Heart left ventricle (tissue), 13 donors: ENCODE measurements at regions not wholly inside any gene's neighbourhood (a gene's known extent, or its start where the extent isn't known, plus 50 kb on each side); places are given as distances from the start of the nearest gene placed in this dataset.

Experiments used
- CTCF ChIP-seq, 12 donors: fragments of 200-600 bp; sonication (generic) in 4 of 12; IDR thresholded peaks; one replicate each; pipeline versions ENCODE4 v1.5.0 to v1.8.0; 2018 to 2022; ENCODE audit warnings: antibody characterized with exemption in 12 of 12, mild to moderate bottlenecking in 5 of 12
- POLR2A ChIP-seq, 2 donors: fragments of 450-650 bp; IDR thresholded peaks; one replicate each; pipeline ENCODE4 v1.6.1; 2017; ENCODE audit warnings: antibody characterized with exemption in 2 of 2, mild to moderate bottlenecking in 2 of 2, moderate library complexity in 2 of 2
- donor health status: ischemic (EF 13 %, LVEDD 7.1; RV severe dilation, severe dysfunction).
- donor health status: DM: no; HTN: yes; CAD: no.
- donor health status: DM: no; HTN: no; CAD: no.
- donor health status: ischemic (EF 25% LVEDD 6.9; RV normal size, moderate dysfunction).
- donor health status: ischemic (EF 25% LVEDD 5.7; RV mildly dilated, moderate dysfunction).
- donor health status: ischemic (EF 35%, LVEDD 5.7; RV mildly dilated, moderate dysfunction).
- donor health status: nonischemic (EF 11% LVEDD 7.7; RV severe dilation, severe dysfunction).
- donor health status: DM: yes; HTN: yes; CAD: no.
- donor health status: PGD.
- donor health status: ischemic (EF 29% LVEDD 5.4; RV normal size, mild dysfunction).
- donor health status: nonischemic (EF 23%, LVEDD 6.1; RV moderate dilation, normal function).

DNA sequence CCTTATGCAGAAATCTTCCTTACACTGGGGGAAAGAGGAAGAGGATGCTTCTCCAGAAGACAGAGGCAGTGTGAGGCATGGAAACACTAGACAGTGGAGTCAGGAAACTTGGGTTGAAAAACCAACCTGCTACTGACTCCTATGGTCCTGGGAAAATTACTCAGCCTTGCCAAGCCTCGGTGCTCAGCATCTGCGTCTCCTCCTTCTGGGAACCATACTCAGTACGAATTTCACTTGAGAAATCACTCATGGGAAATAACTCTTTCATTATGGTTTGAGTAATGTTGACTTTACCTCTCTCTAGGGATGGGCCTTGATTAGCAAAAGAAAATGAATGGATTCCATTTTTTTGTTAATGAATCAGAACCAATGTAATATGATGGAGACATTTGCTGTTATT, 96.5 kb downstream of the KCNE4 start:
- TF ChIP-seq POLR2A (IDR thresholded peaks at IDR 0.05), result no peak
- TF ChIP-seq CTCF (IDR thresholded peaks at IDR 0.05), result no peak
